CD14-positive monocyte (primary cell): ENCODE measurements at regions not wholly inside any gene's neighbourhood (a gene's known extent, or its start where the extent isn't known, plus 50 kb on each side); places are given as distances from the start of the nearest gene placed in this dataset.

Source experiments
- DNase-seq, 3 donors: peaks; one replicate each; pipeline ENCODE4 v3.0.0-alpha.2; 2011 to 2022
- H2AFZ ChIP-seq: 2 replicates; pipeline ENCODE4 v1.6.0; 2012; ENCODE audit warnings: mild to moderate bottlenecking, low read depth, low read length, inconsistent platforms; ENCODE audit not compliant: insufficient read depth, poor library complexity, severe bottlenecking
- H3K27ac ChIP-seq, 2 donors: 1 replicate in 1 of 2; 2 replicates in 1 of 2; pipeline ENCODE4 v1.5.1; 2012 to 2013; ENCODE audit warnings: low read length in 2 of 2, control low read depth in 1 of 2, inconsistent platforms in 1 of 2, low read depth in 1 of 2, mild to moderate bottlenecking in 1 of 2
- H3K27me3 ChIP-seq, 2 donors: one replicate each; pipeline versions ENCODE4 v1.6.0 to v1.6.1; 2011 to 2013; ENCODE audit warnings: low read length in 2 of 2; ENCODE audit not compliant: control insufficient read depth in 2 of 2, insufficient read depth in 2 of 2
- H3K36me3 ChIP-seq, 2 donors: replicated peaks in 1 of 2; 1 replicate in 1 of 2; 2 replicates in 1 of 2; pipeline versions ENCODE4 v1.5.1 to v1.6.1; 2012 to 2013; ENCODE audit warnings: low read length in 2 of 2, control low read depth in 1 of 2, inconsistent platforms in 1 of 2, mild to moderate bottlenecking in 1 of 2; ENCODE audit not compliant: insufficient read depth in 2 of 2, control insufficient read depth in 1 of 2
- H3K4me1 ChIP-seq, 2 donors: 1 replicate in 1 of 2; 2 replicates in 1 of 2; pipeline versions ENCODE4 v1.5.1 to v1.6.1; 2012 to 2013; ENCODE audit warnings: low read length in 2 of 2, control low read depth in 1 of 2, inconsistent platforms in 1 of 2, mild to moderate bottlenecking in 1 of 2, moderate library complexity in 1 of 2; ENCODE audit not compliant: insufficient read depth in 2 of 2, control insufficient read depth in 1 of 2
- H3K4me2 ChIP-seq: replicated peaks from 2 replicates; pipeline ENCODE3; 2012; ENCODE audit warnings: low read length, moderate library complexity, mild to moderate bottlenecking; ENCODE audit not compliant: poor library complexity, severe bottlenecking; ENCODE audit errors: extremely low read depth
- H3K4me3 ChIP-seq, 3 experiments: fragments of 200-600 bp in 1 of 3; sonication (generic) in 1 of 3; replicated peaks in 1 of 3; 1 replicate in 2 of 3; 2 replicates in 1 of 3; pipeline ENCODE4 v1.5.1; 2011 to 2013; ENCODE audit warnings: low read length in 3 of 3, mild to moderate bottlenecking in 3 of 3, control low read depth in 2 of 3, low read depth in 2 of 3, inconsistent platforms in 1 of 3, moderate library complexity in 1 of 3
- H3K79me2 ChIP-seq: 2 replicates; pipeline ENCODE4 v1.6.0; 2012; ENCODE audit warnings: mild to moderate bottlenecking, control low read depth, inconsistent platforms, low read length, moderate library complexity; ENCODE audit not compliant: insufficient read depth
- H3K9ac ChIP-seq: 2 replicates; pipeline ENCODE4 v1.6.0; 2017; ENCODE audit warnings: low read length, mild to moderate bottlenecking; ENCODE audit not compliant: insufficient read depth, poor library complexity, severe bottlenecking
- H3K9me3 ChIP-seq, 2 donors: replicated peaks in 1 of 2; 1 replicate in 1 of 2; 2 replicates in 1 of 2; pipeline versions ENCODE4 v1.5.1 to v1.6.1; 2012 to 2013; ENCODE audit warnings: low read length in 2 of 2, control low read depth in 1 of 2; ENCODE audit not compliant: control insufficient read depth in 1 of 2, insufficient read depth in 1 of 2
- H4K20me1 ChIP-seq: 2 replicates; pipeline ENCODE4 v1.6.0; 2012; ENCODE audit warnings: mild to moderate bottlenecking, low read length, control low read depth, moderate library complexity; ENCODE audit not compliant: insufficient read depth
- H3K27ac Mint-ChIP-seq, 7 donors: one replicate each; pipeline ENCODE4 v1.8.0; 2020; ENCODE audit warnings: mild to moderate bottlenecking in 7 of 7, mixed read lengths in 7 of 7, moderate library complexity in 6 of 7, inconsistent platforms in 2 of 7
- H3K27me3 Mint-ChIP-seq, 3 donors: one replicate each; pipeline ENCODE4 v1.8.0; 2021 to 2022; ENCODE audit warnings: low read depth in 3 of 3, mild to moderate bottlenecking in 3 of 3, mixed read lengths in 3 of 3, moderate library complexity in 3 of 3, inconsistent platforms in 1 of 3
- H3K36me3 Mint-ChIP-seq, 2 donors: one replicate each; pipeline ENCODE4 v1.8.0; 2020; ENCODE audit warnings: mixed read lengths in 2 of 2, inconsistent platforms in 1 of 2, mild to moderate bottlenecking in 1 of 2
- H3K4me1 Mint-ChIP-seq: one replicate; pipeline ENCODE4 v1.8.0; 2020; ENCODE audit warnings: mild to moderate bottlenecking, mixed read lengths
- H3K4me3 Mint-ChIP-seq, 2 donors: one replicate each; pipeline ENCODE4 v1.8.0; 2020; ENCODE audit warnings: mild to moderate bottlenecking in 2 of 2, mixed read lengths in 2 of 2, moderate library complexity in 1 of 2
- H3K9me3 Mint-ChIP-seq, 7 donors: one replicate each; pipeline ENCODE4 v1.8.0; 2020 to 2022; ENCODE audit warnings: mixed read lengths in 7 of 7, mild to moderate bottlenecking in 6 of 7, moderate library complexity in 6 of 7, inconsistent platforms in 2 of 7
- CTCF ChIP-seq: fragments of 200-600 bp; IDR thresholded peaks from one replicate; pipeline ENCODE4 v1.8.0; 2022; ENCODE audit warnings: antibody characterized with exemption, mild to moderate bottlenecking
- WGBS: methylation state at CpG from one replicate; pipeline ENCODE4 v1.1.5; 2013; ENCODE audit warnings: missing lambda C conversion rate; ENCODE audit not compliant: insufficient coverage; 5-methylcytosine and 5-hydroxymethylcytosine counted together
- intact Hi-C, 2 donors: fragments of 100-400 bp; cut with micrococcal nuclease; formaldehyde crosslinking; loops; one replicate each; pipeline versions ENCODE4 v1.15.0 to v1.15.1; 2023

DNA sequence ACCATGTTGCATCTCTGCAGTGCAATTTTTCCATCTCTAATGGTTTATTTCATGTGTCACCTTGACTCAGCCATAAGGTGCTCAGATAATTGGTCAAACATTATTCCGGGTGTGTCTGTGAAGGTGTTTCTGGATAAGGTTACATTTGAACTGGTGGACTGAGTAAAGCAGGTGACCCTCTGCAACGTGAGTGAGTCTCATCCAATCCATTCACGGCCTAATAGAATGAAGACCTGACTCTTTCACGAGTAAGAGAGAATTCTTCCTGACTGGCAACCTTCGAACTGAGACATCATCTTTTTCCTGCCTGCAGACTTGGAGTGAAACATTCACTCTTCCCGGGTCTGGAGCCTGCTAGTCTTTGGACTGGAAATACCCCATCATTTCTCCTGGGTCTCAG, 77.1 kb upstream of the SLC22A23 start:
- Histone ChIP-seq H3K9me3 (no peaks in the 10 kb centered on the region), H3K9ac (no peak overlapping the region), H3K4me2 (no peak overlapping the region), H2AFZ (no peak overlapping the region), H3K79me2 (no peaks in the 10 kb centered on the region), H3K27ac (no peak overlapping the region), H3K36me3 (no peaks in the 10 kb centered on the region), H4K20me1 (no peaks in the 10 kb centered on the region), H3K4me3 (no peak overlapping the region), H3K27me3 (no peaks in the 10 kb centered on the region), H3K4me1 (no peaks in the 10 kb centered on the region)
- no peak for TF ChIP-seq CTCF
- intact Hi-C loops: no loop called here
- H3K4me1 Mint-ChIP-seq: peaks cover 1% of the 10 kb centered on the region
- no peak for DNase-seq
- H3K4me3 Mint-ChIP-seq: no peak overlapping the region
- H3K36me3 Mint-ChIP-seq: no peaks in the 10 kb centered on the region
- H3K27ac Mint-ChIP-seq: no peak overlapping the region
- H3K27me3 Mint-ChIP-seq: peaks cover 2 to 18% (median 8%) of the 10 kb centered on the region in 3 donors
- 97% methylated on average over 5 of the region's 6 CpGs for WGBS
- peaks cover 0 to 1% (median 0%) of the 10 kb centered on the region in 7 donors for H3K9me3 Mint-ChIP-seq

DNA sequence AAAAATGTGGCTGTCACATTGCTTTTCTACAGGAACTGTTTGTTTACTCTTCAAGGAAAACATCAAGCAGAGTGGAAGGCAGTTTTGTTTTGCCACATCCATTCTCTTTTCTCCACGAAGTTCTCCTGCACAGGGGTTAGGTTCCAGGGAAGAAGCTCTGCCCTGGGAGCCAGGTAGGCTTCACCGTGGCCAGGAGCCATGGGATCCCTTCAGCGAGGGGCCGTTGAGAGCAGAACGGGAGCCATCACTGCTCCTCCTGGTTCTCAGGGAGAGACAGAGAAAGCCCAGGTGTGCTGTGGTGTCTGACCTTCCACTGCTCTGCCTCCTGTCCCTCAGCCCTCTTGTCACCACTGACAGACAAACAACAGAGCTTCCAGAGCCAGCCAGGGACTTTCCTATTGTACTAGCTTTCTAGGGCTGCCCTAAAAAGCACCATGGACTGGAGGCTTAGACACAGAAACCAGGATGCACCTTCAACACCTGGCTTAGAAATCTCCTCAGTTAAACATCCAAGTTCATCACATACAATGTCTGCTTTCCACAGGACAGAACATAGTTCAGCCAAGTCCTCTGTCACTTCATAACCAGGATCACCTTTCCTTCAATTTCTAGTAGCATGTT, 75.6 kb upstream of the SLC22A23 start:
- Histone ChIP-seq H3K4me2 (no peak overlapping the region), H3K4me1 (no peaks in the 10 kb centered on the region), H2AFZ (no peak overlapping the region), H3K4me3 (no peak overlapping the region), H3K36me3 (no peaks in the 10 kb centered on the region), H4K20me1 (no peaks in the 10 kb centered on the region), H3K27me3 (no peaks in the 10 kb centered on the region), H3K9me3 (no peaks in the 10 kb centered on the region), H3K27ac (no peak overlapping the region), H3K79me2 (no peaks in the 10 kb centered on the region), H3K9ac (no peak overlapping the region)
- no peak for DNase-seq
- Mint-ChIP-seq H3K9me3 (peaks cover 0 to 2% (median 0%) of the 10 kb centered on the region in 7 donors), H3K36me3 (no peaks in the 10 kb centered on the region), H3K27me3 (peaks cover 0 to 15% (median 8%) of the 10 kb centered on the region in 3 donors), H3K4me1 (no peaks in the 10 kb centered on the region), H3K27ac (no peak overlapping the region), H3K4me3 (no peak overlapping the region)
- WGBS: 57% methylated on average over 1 of the region's 5 CpGs
- no peak for TF ChIP-seq CTCF
- intact Hi-C loops: no loop called here
